ENCODE measurements at regions not wholly inside any gene's neighbourhood (a gene's known extent, or its start where the extent isn't known, plus 50 kb on each side); places are given as distances from the start of the nearest gene placed in this dataset.
"Not testable (repeated sequence)": the region's sequence is repeated elsewhere in the genome, so short reads cannot be mapped to it uniquely, and the experiment has no call there.

GRCh38 chr9:61523897-61524620, 334.2 kb downstream of the SPATA31A7 start:
- not testable (repeated sequence) for H3K4me1 ChIP-seq (ENCODE audit: control insufficient read depth, insufficient read depth, low read length); H3K36me3 ChIP-seq (ENCODE audit: control insufficient read depth, insufficient read depth, low read length)
- WGBS (ENCODE audit: insufficient coverage) = no CpG with 5 or more reads among the region's 4 CpGs

GRCh38 chr9:61525629-61526028, 335.8 kb downstream of the SPATA31A7 start:
- not testable (repeated sequence) for H3K36me3 ChIP-seq (ENCODE audit: control insufficient read depth, insufficient read depth, low read length); H3K27me3 ChIP-seq (ENCODE audit: control insufficient read depth, insufficient read depth, low read length); H3K9me3 ChIP-seq (replicated peaks; ENCODE audit: control insufficient read depth, low read depth, low read length); H3K4me1 ChIP-seq (ENCODE audit: control insufficient read depth, insufficient read depth, low read length); H3K4me3 ChIP-seq (ENCODE audit: low read length); DNase-seq; H3K27ac ChIP-seq (ENCODE audit: low read length)
- WGBS (ENCODE audit: insufficient coverage) = no CpG with 5 or more reads among the region's 4 CpGs

More at GRCh38 chr9:61523897-61524620, 334.2 kb downstream of the SPATA31A7 start:
- H3K4me3 ChIP-seq (ENCODE audit: low read length); H3K27me3 ChIP-seq (ENCODE audit: control insufficient read depth, insufficient read depth, low read length); H3K9me3 ChIP-seq (replicated peaks; ENCODE audit: control insufficient read depth, low read depth, low read length); H3K27ac ChIP-seq (ENCODE audit: low read length); DNase-seq: not testable (repeated sequence)

- not testable (repeated sequence) for H3K9me3 ChIP-seq (replicated peaks; ENCODE audit: control insufficient read depth, low read depth, low read length); H3K4me3 ChIP-seq (ENCODE audit: low read length); H3K27ac ChIP-seq (ENCODE audit: low read length); H3K27me3 ChIP-seq (ENCODE audit: control insufficient read depth, insufficient read depth, low read length); H3K36me3 ChIP-seq (ENCODE audit: control insufficient read depth, insufficient read depth, low read length); H3K4me1 ChIP-seq (ENCODE audit: control insufficient read depth, insufficient read depth, low read length)
- DNase-seq = peak; percentile 0
- no CpG with 5 or more reads among the region's 19 CpGs for WGBS (ENCODE audit: insufficient coverage)
Measured at GRCh38 chr9:61550101-61550748, 360.4 kb downstream of the SPATA31A7 start.

- H3K27me3 ChIP-seq (ENCODE audit: control insufficient read depth, insufficient read depth, low read length); H3K4me3 ChIP-seq (ENCODE audit: low read length); H3K36me3 ChIP-seq (ENCODE audit: control insufficient read depth, insufficient read depth, low read length); H3K27ac ChIP-seq (ENCODE audit: low read length); DNase-seq; H3K9me3 ChIP-seq (replicated peaks; ENCODE audit: control insufficient read depth, low read depth, low read length); H3K4me1 ChIP-seq (ENCODE audit: control insufficient read depth, insufficient read depth, low read length): not testable (repeated sequence)
- WGBS (ENCODE audit: insufficient coverage) = no CpG with 5 or more reads among the region's 10 CpGs
Measured at GRCh38 chr9:61571403-61572127, 381.7 kb downstream of the SPATA31A7 start.

GRCh38 chr9:61572364-61572763, 382.5 kb downstream of the SPATA31A7 start:
- not testable (repeated sequence) for H3K4me3 ChIP-seq (ENCODE audit: low read length); DNase-seq; H3K27me3 ChIP-seq (ENCODE audit: control insufficient read depth, insufficient read depth, low read length); H3K4me1 ChIP-seq (ENCODE audit: control insufficient read depth, insufficient read depth, low read length); H3K27ac ChIP-seq (ENCODE audit: low read length); H3K36me3 ChIP-seq (ENCODE audit: control insufficient read depth, insufficient read depth, low read length); H3K9me3 ChIP-seq (replicated peaks; ENCODE audit: control insufficient read depth, low read depth, low read length)
- no CpG with 5 or more reads among the region's 16 CpGs for WGBS (ENCODE audit: insufficient coverage)

- H3K36me3 ChIP-seq (ENCODE audit: control insufficient read depth, insufficient read depth, low read length); DNase-seq; H3K4me3 ChIP-seq (ENCODE audit: low read length); H3K9me3 ChIP-seq (replicated peaks; ENCODE audit: control insufficient read depth, low read depth, low read length); H3K27me3 ChIP-seq (ENCODE audit: control insufficient read depth, insufficient read depth, low read length); H3K27ac ChIP-seq (ENCODE audit: low read length); H3K4me1 ChIP-seq (ENCODE audit: control insufficient read depth, insufficient read depth, low read length): not testable (repeated sequence)
- no CpG with 5 or more reads among the region's 4 CpGs for WGBS (ENCODE audit: insufficient coverage)
Measured at GRCh38 chr9:61573432-61573831, 383.6 kb downstream of the SPATA31A7 start.
